ENCODE measurements at regions not wholly inside any gene's neighbourhood (a gene's known extent, or its start where the extent isn't known, plus 50 kb on each side); places are given as distances from the start of the nearest gene placed in this dataset.

DNA sequence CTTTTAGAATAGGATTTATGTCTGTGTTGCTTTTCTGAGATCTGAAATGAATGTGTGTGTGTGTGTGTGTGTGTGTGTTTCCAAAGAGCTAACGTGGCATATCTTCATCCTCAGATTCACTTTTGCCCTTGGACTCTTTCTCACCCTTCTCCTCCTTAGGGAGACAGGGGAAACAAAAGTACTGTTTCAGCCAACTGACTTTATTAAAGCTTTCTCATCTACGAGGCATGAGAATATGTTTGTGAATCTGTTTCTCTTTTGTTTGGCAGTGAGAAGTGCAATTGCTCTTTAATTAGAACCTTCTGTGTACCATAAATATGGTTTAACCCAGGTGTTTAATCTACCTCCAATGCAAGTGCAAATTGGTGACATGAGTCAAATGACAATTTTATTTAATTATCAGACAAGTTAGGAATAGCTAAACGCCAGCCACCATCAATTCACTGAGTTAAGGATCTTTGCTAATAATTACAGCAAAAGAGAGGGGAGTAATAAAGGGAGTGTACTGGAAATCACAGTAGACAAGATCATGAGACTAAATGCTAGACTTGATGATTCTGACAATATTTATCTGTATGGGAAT lies 186.4 kb upstream of the COL3A1 start:
- TF ChIP-seq, protein P1, sequence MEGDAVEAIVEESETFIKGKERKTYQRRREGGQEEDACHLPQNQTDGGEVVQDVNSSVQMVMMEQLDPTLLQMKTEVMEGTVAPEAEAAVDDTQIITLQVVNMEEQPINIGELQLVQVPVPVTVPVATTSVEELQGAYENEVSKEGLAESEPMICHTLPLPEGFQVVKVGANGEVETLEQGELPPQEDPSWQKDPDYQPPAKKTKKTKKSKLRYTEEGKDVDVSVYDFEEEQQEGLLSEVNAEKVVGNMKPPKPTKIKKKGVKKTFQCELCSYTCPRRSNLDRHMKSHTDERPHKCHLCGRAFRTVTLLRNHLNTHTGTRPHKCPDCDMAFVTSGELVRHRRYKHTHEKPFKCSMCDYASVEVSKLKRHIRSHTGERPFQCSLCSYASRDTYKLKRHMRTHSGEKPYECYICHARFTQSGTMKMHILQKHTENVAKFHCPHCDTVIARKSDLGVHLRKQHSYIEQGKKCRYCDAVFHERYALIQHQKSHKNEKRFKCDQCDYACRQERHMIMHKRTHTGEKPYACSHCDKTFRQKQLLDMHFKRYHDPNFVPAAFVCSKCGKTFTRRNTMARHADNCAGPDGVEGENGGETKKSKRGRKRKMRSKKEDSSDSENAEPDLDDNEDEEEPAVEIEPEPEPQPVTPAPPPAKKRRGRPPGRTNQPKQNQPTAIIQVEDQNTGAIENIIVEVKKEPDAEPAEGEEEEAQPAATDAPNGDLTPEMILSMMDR (IDR thresholded peaks at IDR 0.05): no peak
- no peak for TF ChIP-seq POLR2A (IDR thresholded peaks at IDR 0.05)
